IMR-90 (cell line): ENCODE measurements at regions not wholly inside any gene's neighbourhood (a gene's known extent, or its start where the extent isn't known, plus 50 kb on each side); places are given as distances from the start of the nearest gene placed in this dataset.

Source experiments
- ATAC-seq: fragments of 200-7000 bp; cut with Tn5 transposase; 2 replicates; pipeline ENCODE4 v1.9.1; 2020; ENCODE audit warnings: low read depth, mild to moderate bottlenecking, moderate library complexity
- BruUV-seq: library from RNA; stranded (reverse); fragments of 400-500 nt; replicated peaks from 2 replicates; lab custom pipeline; 2021; lab: Mats Ljungman, UMichigan
- CTCF ChIA-PET: fragments of 300-600 bp; formaldehyde crosslinking; extraction: SDS; loops from one replicate; lab custom pipeline; 2021; ENCODE audit warnings: antibody characterized with exemption; lab: Yijun Ruan, JAX
- POLR2A ChIA-PET: fragments of 300-600 bp; sonication (Branson Sonifier 250); formaldehyde crosslinking; loops from one replicate; lab custom pipeline; 2022; ENCODE audit warnings: antibody characterized with exemption; ENCODE audit not compliant: unreplicated experiment; lab: Charles Lee
- DNase-seq: peaks from one replicate; pipeline ENCODE4 v3.0.0; 2013
- H2AFZ ChIP-seq: replicated peaks from 2 replicates; pipeline ENCODE3; 2013; ENCODE audit warnings: low read length, mild to moderate bottlenecking; ENCODE audit not compliant: poor library complexity
- H2AK5ac ChIP-seq: 2 replicates; pipeline ENCODE4 v1.6.1; 2013; ENCODE audit warnings: low read depth, low read length, inconsistent platforms
- H2AK9ac ChIP-seq: replicated peaks from 2 replicates; pipeline ENCODE3; 2013; ENCODE audit warnings: mild to moderate bottlenecking, low read depth, low read length, moderate library complexity; ENCODE audit not compliant: poor library complexity
- H2BK120ac ChIP-seq: 2 replicates; pipeline ENCODE4 v1.6.1; 2013; ENCODE audit warnings: low read depth, low read length, inconsistent platforms
- H2BK15ac ChIP-seq: 3 replicates; pipeline ENCODE4 v1.6.1; 2013; ENCODE audit warnings: low read depth, low read length, inconsistent platforms
- H2BK20ac ChIP-seq: 2 replicates; pipeline ENCODE4 v1.6.1; 2013; ENCODE audit warnings: low read depth, mild to moderate bottlenecking, inconsistent platforms, low read length, moderate library complexity
- H2BK5ac ChIP-seq: 2 replicates; pipeline ENCODE4 v1.6.1; 2013; ENCODE audit warnings: mild to moderate bottlenecking, low read depth, low read length, inconsistent platforms; ENCODE audit not compliant: poor library complexity, severe bottlenecking
- H3K14ac ChIP-seq: replicated peaks from 2 replicates; pipeline ENCODE4 v1.6.1; 2013; ENCODE audit warnings: low read depth, low read length, inconsistent platforms
- H3K18ac ChIP-seq: 2 replicates; pipeline ENCODE4 v1.6.1; 2013; ENCODE audit warnings: low read depth, low read length, control low read depth
- H3K23ac ChIP-seq: 2 replicates; pipeline ENCODE4 v1.6.1; 2013; ENCODE audit warnings: low read depth, low read length, inconsistent platforms
- H3K27ac ChIP-seq: 2 replicates; pipeline ENCODE4 v1.5.1; 2013; ENCODE audit warnings: mild to moderate bottlenecking, control low read depth, low read length; ENCODE audit not compliant: insufficient read depth
- H3K27me3 ChIP-seq: 2 replicates; pipeline ENCODE4 v1.6.1; 2013; ENCODE audit warnings: low read length; ENCODE audit not compliant: control insufficient read depth, insufficient read depth
- H3K36me3 ChIP-seq: 2 replicates; pipeline ENCODE4 v1.6.1; 2013; ENCODE audit warnings: low read length, mixed read lengths; ENCODE audit not compliant: control insufficient read depth, insufficient read depth
- H3K4ac ChIP-seq: 2 replicates; pipeline ENCODE4 v1.6.1; 2013; ENCODE audit warnings: low read depth, low read length, inconsistent platforms
- H3K4me1 ChIP-seq: 2 replicates; pipeline ENCODE4 v1.6.1; 2013; ENCODE audit warnings: low read length, mixed read lengths; ENCODE audit not compliant: control insufficient read depth, insufficient read depth
- H3K4me2 ChIP-seq: 2 replicates; pipeline ENCODE4 v1.6.1; 2013; ENCODE audit warnings: low read depth, mild to moderate bottlenecking, control low read depth, low read length, moderate library complexity
- H3K4me3 ChIP-seq: 2 replicates; pipeline ENCODE4 v1.5.1; 2013; ENCODE audit warnings: low read depth, mild to moderate bottlenecking, control low read depth, low read length, moderate library complexity; ENCODE audit not compliant: insufficient read depth
- H3K56ac ChIP-seq: 2 replicates; pipeline ENCODE4 v1.6.1; 2013; ENCODE audit warnings: low read length, inconsistent platforms; ENCODE audit not compliant: insufficient read depth; ENCODE audit errors: extremely low read depth
- H3K79me1 ChIP-seq, 2 experiments: 2 replicates each; pipeline ENCODE4 v1.6.1; 2013; ENCODE audit warnings: low read length in 2 of 2, inconsistent platforms in 1 of 2, low read depth in 1 of 2
- H3K9ac ChIP-seq: 2 replicates; pipeline ENCODE4 v1.6.1; 2013; ENCODE audit warnings: low read depth, low read length, control low read depth
- H3K9me1 ChIP-seq: 2 replicates; pipeline ENCODE4 v1.6.1; 2013; ENCODE audit warnings: low read length, inconsistent platforms; ENCODE audit not compliant: insufficient read depth
- H3K9me3 ChIP-seq: 2 replicates; pipeline ENCODE4 v1.6.1; 2013; ENCODE audit warnings: low read length; ENCODE audit not compliant: control insufficient read depth, insufficient read depth
- H4K20me1 ChIP-seq: 2 replicates; pipeline ENCODE4 v1.6.1; 2013; ENCODE audit warnings: low read length, inconsistent platforms; ENCODE audit not compliant: insufficient read depth
- H4K5ac ChIP-seq: 2 replicates; pipeline ENCODE4 v1.6.1; 2013; ENCODE audit warnings: mild to moderate bottlenecking, low read depth, low read length, control low read depth
- H4K8ac ChIP-seq, 2 experiments: 2 replicates each; pipeline ENCODE4 v1.6.1; 2013; ENCODE audit warnings: low read depth in 2 of 2, low read length in 2 of 2, control low read depth in 1 of 2, inconsistent platforms in 1 of 2
- H4K91ac ChIP-seq: 2 replicates; pipeline ENCODE4 v1.6.1; 2013; ENCODE audit warnings: low read depth, low read length, inconsistent platforms; ENCODE audit not compliant: insufficient read depth
- MAZ ChIP-seq: IDR thresholded peaks from 2 replicates; pipeline ENCODE4 v1.6.1; 2012; ENCODE audit warnings: low read depth, mild to moderate bottlenecking, low read length, improper control_type of control experiment, moderate library complexity, borderline replicate concordance
- WGBS, 2 experiments: methylation state at CpG; one replicate each; pipeline versions ENCODE4 v1.1.5 to v1.1.7; 2013; ENCODE audit warnings: missing lambda C conversion rate in 2 of 2; ENCODE audit not compliant: insufficient read length in 1 of 2; ENCODE audit errors: extremely low coverage in 2 of 2; 5-methylcytosine and 5-hydroxymethylcytosine counted together
- dilution Hi-C: fragments of 300-500 bp; cut with HindIII; formaldehyde crosslinking; loops from one replicate; pipeline ENCODE4 v1.14.3; 2018; ENCODE audit warnings: low sequenced_read_pairs; ENCODE audit not compliant: unreplicated experiment
- in situ Hi-C: fragments of 300-500 bp; cut with MboI; formaldehyde crosslinking; loops from 3 replicates; pipeline ENCODE4 v1.14.3; 2019; ENCODE audit warnings: low sequenced_read_pairs, inconsistent platforms, mixed read lengths
- intact Hi-C: fragments of 100-400 bp; cut with micrococcal nuclease; formaldehyde crosslinking; loops from 2 replicates; pipeline ENCODE4 v1.10.0; 2022

DNA sequence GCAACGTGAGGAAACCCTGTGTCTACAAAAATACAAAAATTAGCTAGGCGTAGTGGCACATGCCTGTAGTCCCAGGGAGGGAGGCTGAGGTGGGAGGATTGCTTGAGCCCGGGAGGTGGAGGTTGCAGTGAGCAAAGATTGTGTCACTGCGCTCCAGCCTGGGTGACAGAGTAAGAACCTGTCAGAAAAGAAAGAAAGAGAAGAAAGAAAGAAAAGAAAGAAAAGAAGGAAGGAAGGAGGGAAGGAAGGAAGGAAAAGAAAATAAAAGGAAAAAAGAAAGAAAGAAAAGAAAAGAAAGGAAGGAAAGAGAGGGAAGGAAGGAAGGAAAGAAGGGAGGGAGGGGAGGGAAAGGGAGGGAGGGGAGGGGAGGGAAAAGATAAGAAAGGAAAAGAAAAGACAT, 89.9 kb upstream of the HPCAL1 start:
- Histone ChIP-seq H2BK15ac (no peak overlapping the region), H2AK5ac (no peak overlapping the region), H3K14ac (no peak overlapping the region), H2BK5ac (no peak overlapping the region), H4K5ac (no peak overlapping the region), H3K4me2 (no peak overlapping the region), H3K79me1 (no peaks in the 10 kb centered on the region), H3K18ac (no peak overlapping the region), H3K23ac (no peak overlapping the region), H4K20me1 (no peaks in the 10 kb centered on the region), H3K27ac (no peak overlapping the region), H2BK20ac (no peak overlapping the region), H3K56ac (no peak overlapping the region), H2AFZ (no peak overlapping the region), H4K8ac (no peak overlapping the region), H3K9me1 (0 out of 2 replicates have a peak, but pooled peaks cover 3% of the 10 kb centered on the region), H3K4me3 (no peak overlapping the region), H3K4ac (no peak overlapping the region), H4K91ac (no peak overlapping the region), H3K9ac (no peak overlapping the region), H3K4me1 (no peaks in the 10 kb centered on the region), H3K9me3 (no peaks in the 10 kb centered on the region), H3K27me3 (no peaks in the 10 kb centered on the region; the same call in none of the 2 replicates), H2AK9ac (no peak overlapping the region), H3K36me3 (no peaks in the 10 kb centered on the region), H2BK120ac (no peak overlapping the region)
- dilution Hi-C loops, result no loop called here
- in situ Hi-C loops, result no loop called here
- BruUV-seq, result no TSS peak
- WGBS, 2 experiments, result 84% methylated on average over 2 of the region's 4 CpGs; no CpG with 5 or more reads in 1 of the 2 experiments
- intact Hi-C loops, result no loop called here
- ATAC-seq (no peak), DNase-seq (no peak)
- ChIA-PET POLR2A (no interaction called here), CTCF (no interaction called here)
- no peak for TF ChIP-seq MAZ
